Kidney tubule cell (primary cell): ENCODE measurements at regions not wholly inside any gene's neighbourhood (a gene's known extent, or its start where the extent isn't known, plus 50 kb on each side); places are given as distances from the start of the nearest gene placed in this dataset.

ENCODE experiments used
- DNase-seq: peaks from one replicate; pipeline ENCODE4 v3.0.0-alpha.2; 2018; ENCODE audit warnings: low spot score

DNA sequence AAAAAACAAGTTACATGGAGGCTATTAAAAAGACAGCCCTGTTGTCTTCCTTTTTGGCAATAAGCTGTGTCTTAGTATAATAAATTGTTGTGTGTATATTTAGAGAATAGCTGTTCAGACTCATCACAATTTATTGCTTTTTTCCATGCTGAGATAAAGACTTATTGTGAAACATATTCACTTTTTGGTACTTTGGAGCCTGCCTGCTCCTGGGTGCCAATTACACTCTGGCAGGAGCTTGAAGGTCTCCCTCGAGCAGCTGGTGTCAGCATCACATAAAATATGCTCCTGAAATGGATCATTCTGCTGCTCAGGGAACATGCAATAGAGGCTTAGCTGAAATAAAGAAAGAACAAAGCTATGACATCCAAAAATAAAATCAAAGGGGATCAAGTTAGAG, 211.6 kb upstream of the DKK2 start:
- no peak for DNase-seq

DNA sequence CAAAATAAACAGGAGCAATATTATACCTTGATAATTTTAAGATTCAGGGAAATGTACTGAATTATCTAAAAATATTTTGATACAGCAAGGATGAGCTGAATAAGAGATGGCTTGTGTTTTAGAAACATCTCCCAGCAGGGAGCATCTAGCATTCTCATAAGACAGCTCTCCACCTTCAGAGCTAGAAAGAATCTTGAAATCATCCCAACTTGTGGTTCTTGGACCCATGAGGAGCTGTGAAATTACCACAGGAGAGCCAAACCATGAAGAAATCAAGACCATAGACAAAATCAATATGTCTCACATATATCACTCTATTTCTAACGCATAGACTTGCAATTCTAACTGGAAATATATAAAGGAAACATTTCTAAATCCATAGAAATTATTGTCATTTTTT, 210.6 kb upstream of the DKK2 start:
- DNase-seq: no peak

DNA sequence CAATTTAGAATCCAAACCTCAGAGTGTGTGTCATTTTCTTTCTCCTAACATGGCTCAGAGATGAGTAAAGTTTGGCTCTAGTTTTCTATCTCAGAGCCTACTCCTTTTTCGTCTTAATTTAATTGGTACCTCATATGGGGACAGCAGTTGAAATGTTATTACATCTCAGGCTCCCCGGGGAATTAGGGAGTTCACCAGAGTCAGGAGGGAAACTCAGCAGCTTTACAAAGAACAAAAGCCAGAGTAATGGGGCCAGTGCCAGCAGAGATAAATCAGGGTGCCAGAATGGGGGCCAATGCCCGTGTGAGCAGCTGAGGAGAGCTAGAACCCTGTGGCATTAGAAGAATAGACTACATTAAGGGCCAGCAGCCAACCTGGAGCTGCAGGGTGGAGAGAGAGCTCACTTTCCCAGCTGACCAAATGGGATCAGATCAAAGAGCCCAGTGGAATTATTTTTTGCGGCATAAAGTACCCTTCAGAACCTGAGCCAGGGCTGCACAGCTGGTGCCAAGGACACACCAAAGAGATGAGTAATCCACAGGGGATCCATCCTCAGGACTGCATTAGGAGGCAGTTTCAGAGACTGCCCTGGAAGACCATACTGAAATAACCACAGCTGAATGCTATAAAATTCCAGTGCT, 207.1 kb upstream of the DKK2 start:
- no peak for DNase-seq

DNA sequence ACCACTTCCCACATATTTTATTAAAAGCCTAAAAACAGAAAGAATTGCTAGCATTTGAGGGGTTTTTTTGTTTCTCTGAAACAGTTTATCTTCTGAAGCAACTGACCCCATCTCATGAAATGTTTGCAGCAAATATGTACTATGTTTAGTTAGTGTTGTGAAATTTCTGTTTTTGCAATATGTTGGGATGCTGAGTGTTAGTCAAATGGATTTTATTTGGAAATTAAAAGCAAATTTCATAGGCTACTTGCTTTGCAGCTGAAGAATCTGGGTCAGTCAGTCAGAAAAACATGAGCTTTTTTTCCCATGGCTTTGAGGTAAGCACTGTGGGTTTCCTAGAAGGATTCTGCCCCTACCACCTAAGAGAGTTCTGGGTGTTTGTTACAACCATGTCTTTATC, 184.9 kb upstream of the DKK2 start:
- DNase-seq: no peak

DNA sequence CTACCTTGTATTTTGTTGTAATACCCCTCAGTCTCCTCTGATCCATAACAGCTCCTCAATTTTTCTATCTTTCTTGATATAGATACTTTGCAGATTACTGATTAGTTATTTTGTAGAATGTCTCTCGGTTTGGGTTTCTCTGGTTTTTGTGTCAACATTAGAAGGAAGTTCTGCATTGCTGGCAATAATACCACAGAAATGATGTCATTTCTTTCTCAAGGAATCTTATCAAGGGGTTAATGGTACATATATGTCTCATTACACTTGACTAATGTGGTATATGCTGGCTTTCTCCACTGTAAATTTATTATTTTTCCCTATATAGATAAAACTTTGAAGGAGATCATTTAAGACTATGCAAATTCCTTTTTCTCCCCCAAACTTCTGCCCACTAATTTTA, 183.6 kb upstream of the DKK2 start:
- DNase-seq: no peak

DNA sequence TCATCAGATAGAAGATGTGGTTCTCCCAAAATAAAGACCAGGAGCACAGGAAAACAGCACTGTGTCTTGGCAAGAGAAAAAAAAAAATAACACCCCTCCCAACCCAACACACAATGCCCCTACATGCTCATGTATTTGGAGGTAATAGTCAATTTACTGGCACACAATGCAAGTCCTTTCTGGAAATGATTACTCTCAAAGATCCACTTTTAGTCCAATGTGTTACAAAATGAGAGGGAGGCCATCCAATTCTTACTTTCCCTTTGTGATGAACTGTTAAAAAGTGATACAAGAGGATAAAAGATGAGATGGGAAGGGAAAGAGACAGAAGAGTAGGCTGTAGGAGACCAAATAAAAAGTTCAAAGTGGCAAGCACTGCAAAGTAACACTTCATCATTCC, 180.3 kb upstream of the DKK2 start:
- DNase-seq: no peak

DNA sequence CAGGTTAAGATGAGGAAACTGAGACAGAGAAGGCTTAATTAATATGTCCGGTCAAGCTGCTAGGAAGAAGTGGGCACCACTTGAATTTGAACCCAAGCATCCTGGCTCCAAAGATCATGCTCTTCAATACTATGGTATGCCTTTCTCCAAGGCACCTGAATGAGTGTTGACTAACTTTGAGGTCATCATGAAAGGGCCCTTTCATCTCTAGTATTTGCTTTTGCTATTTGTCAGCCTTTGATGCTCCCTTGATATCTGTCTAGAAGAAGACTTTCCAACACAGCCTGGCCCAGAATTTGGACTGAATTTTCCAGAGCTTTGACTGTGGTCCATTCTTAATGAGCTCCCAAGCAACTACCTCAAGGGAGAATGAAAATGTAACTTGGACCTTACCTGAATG, 179.1 kb upstream of the DKK2 start:
- DNase-seq: no peak

DNA sequence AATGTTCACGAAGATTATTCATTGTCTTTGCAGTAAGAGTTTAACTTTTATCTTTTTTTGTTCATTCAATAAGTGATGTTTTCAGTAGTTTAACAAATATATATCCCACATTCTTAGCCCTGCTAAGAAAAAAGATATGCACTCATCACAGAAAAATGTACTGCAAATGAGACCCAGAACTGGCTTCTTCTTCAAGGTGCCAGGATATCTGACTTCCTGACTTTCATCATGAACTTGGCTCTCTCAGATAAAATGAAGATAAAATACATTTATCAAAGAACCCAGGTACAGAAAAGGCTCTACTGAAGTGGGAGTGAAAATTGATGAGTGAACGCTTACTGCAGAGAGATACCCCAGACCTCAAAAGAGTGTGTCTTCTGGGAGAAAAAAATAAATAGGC, 177.8 kb upstream of the DKK2 start:
- no peak for DNase-seq

DNA sequence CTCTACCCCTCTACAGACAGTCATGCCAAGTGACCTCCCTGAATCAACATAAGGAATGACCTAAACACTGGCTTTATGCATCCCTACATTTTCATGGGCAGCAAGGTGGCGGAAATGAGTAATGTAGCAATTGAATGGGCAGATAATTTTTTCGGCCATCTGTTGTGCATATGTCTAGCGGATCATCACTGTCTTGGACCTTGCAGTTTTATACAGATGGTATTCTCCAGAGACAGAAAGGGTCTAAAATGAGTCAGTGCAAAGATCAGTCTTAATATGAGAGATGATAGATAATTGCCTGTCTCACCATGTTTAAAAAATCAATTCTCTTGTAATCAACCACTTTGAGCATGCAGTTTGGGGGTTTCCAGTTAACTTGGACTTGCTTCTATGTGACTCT, 177.3 kb upstream of the DKK2 start:
- DNase-seq: no peak

DNA sequence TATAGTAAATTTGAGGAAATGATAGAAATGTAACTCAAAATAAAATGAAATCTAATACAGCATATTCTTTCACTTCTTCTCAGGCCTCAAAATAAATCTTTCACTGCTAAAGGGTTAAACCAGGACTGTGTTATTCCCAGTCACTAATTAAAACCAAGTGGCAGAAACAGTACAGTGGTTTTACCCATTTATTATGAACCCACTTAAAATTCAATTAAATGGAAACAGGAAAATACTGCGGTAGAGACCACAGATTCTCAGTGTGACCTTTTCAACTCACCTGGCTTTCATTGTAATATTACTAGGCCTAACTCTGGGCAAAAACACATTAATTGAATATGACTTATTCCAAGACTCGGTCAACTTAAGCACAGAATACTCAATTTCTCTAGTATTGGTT, 176.5 kb upstream of the DKK2 start:
- no peak for DNase-seq

DNA sequence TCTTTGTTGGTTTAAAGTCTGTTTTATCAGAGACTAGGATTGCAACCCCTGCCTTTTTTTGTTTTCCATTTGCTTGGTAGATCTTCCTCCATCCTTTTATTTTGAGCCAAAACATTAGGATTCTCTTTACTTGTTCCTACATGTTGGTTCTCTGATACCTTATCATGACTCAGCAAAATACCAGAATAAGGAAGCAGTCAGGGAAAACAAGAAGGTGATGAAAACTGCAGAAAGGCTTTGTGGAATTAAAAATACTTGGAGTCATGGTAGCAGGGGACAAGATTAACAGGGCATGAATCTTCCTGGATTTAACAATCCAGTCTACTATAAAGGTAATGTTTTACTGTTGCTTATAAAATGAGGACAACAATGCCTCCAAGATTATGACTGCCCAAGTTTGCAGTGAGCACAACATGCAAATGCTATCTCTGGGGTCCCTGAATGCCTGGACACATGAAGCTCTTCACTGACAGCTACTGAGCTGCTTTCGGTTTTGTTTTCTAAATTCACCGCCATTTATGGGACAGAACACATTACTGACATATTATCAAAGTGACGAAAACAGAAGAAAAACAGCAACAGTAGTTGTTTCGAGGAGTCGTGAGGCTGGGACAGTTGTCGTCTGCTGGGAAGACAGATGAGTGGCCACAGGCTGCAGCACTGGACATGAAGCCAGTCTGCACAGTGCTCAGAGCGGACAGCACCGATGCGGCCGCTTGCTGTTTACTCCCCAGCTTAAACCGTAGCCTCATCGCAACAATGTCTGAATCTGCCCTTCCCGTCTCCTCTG, 174.5 kb upstream of the DKK2 start:
- DNase-seq: peak; percentile 18

DNA sequence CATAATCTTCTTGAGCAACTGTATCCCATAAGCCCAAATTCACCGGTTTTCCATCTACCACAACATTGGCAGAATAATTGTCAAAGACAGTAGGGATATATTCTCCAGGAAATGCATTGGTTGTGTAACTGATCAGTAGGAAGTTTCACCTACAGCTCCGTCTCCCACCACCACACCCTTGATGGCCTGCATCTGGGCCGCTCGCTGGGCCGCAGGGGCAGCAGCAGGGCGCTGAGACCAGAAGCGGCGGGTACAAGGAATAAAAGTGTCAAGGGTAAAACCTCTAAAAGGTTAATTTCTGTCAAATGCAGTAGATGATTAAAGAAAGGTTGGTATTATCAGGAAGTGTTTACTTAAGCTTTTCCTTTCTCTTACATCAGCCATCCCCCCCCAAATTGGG, 167.6 kb upstream of the DKK2 start:
- DNase-seq: no peak

DNA sequence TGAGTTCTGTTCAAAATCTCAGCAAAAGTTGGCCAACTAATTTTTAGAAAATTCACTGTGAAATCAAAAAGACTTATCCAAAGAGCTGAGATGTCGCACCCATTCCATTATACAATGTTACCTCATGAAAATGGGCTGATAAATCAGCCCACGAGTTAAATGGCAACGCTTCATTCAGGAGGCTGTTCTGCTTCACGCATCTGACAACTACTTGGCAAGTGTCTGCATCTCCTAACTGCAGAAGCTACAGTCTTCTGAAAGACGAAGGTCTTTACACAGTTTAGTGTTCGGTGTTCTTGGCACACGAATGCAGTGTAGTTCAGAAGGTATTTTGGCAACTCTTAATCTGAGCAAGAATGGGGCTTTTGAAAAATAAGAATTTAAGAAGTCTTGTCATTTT, 166.6 kb upstream of the DKK2 start:
- no peak for DNase-seq

DNA sequence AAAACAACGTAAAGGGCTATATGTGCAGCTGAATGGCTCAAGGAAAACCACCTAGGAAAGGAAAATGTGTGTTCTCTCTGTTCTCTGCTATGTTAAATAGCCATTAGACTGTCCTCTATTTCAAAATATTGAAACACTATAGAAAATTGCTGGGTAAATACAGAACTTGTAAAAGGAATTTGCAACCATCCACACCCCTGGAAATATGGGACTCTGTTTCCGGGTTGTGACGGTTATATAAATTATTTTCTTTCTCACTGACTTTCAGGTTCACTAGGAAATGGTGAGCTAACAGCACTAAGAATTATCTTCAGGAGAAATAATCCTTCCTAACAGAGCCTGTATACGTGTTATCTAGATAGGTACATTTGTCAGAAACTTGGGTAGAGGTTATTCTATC, 161.0 kb upstream of the DKK2 start:
- no peak for DNase-seq

DNA sequence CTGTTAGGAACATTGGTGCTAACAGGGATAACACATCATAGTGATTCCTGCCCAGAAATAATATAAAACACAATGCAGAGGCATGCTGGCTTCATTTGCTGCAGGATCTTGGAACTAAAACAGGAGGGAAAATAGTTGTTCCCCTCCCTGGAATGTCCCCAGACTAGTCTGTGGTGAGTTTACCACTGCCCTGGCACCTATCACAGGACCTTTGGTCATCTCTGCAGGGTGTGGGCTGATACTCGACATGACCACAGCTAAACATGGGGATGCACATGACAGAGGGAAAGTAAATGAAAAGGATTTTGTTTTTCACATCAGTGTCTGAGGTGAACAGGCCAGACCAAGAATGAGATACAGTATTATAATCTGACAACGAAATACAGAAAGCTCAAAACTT, 160.2 kb upstream of the DKK2 start:
- no peak for DNase-seq

DNA sequence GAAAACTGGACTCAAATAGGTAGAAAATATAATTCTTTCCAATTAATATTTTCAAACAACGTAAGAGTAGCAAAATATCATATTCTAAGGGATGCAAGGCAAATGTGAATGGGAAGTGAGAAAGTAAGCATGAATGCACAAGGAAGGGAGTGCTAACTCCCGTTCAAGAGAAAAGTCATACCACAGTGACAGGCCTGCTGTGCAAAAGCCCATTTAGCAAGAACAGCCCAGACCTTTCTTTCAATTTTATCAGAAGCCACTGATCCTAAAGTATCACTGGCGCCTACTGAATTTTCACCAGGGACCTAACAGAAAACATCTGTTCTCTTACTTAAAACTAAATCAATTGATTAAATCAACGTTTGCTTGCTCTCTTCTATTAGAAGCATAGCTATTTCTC, 157.9 kb upstream of the DKK2 start:
- no peak for DNase-seq

DNA sequence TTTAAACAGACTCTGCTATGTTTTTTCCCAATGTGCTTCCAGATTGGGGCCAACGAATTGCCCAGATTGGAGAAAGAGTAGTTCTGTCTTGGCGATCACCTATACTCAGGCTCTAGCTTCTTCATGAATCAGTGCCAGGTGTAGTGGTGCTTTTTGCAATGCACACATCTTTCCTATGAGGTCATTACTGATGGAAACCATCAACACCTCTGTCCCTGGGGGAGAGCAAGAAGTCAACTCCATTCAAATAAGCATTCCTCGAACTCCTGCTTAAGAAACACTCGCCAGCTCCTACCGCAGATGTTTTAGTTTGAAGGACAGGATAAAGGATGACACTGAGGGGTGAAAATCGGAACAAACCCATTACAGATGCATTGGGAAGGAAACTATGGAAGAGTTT, 156.5 kb upstream of the DKK2 start:
- no peak for DNase-seq

DNA sequence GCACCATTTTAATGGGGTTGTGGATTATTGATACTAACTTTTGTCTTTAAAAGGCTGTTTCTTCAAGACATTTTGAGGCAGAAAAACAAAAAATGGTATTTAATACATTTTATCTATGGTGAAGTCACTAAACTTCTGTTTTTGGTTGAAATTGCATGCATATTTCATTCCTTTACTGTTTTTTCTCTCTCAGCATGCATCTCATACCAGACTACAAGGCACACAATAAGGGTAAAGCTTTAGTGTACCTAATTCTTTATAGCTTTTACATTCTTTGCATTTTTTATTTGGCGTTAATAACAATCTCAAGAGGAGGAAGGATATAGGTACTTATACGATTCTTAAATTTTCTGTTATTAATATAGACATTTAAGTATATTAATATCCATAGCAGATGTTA, 151.0 kb upstream of the DKK2 start:
- no peak for DNase-seq

DNA sequence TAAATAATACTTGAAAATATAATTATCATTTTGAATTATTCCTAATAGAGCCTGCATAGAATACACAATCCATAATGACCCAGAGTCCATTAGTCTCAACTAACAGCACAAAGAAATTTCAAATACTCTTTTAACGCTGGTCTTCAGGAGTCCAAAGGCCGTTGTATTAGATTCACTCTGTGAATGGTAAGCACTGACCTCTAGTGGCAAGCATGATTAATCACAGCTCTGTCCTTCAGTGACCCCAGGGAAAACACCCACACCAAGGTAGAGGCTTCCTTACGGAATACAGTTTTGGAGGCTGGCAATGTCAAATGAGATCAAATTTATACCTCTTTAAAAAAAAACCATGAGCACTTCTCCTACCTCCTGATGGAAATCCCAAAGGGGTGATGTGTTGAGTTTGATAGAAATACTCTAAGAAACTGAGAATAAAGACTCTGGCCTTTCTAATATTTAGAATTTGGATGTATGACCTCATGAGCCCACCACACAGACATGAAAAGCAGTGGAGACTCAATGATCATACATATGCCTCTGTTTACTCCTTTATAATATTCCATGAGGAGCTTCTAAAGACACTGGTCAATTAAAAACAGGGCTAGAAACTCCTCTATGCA, 147.2 kb upstream of the DKK2 start:
- DNase-seq: peak; percentile 67

DNA sequence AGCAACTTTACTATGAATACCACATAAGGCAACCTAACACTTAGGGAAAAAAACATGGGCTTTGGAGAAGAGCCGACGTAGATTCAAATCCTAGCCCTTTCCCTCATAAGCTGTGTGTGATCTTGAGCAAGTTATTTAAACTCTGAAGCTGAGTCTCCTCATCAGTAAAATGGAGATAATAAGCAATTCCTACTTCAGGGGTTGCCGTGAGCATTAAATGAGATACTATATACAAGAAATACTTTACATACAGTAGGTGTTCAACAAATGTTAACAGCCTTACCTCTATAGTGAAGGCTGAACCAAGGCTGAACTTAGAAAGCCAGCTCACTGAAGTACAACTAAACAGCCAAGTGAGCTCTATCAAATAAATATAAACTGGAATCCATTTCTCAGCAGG, 146.2 kb upstream of the DKK2 start:
- no peak for DNase-seq

DNA sequence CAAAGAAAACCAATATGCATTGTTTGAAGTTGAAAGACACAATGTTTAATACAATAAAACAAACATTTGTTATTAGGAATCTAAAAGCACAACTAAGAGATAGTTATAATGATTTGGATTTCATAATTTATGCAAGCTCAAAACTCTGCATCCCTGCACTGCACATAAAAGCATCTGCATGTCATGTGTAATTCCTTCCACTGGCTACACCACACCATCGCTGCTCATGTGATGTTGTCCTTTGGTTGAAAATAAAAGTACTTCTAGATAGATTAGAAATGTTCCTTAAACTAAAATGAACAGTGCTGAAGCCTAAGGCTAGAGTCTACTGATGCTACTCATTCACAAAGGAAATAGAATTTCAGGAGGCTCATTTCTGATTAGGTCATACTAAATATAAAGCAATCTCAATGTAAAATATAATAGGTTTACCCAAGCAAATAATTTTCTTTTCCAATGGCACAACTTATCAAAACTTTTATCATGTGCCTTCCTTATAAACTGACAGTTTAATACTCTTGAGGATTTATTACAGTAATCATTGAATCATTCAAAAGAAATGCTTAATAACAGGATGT, 130.8 kb upstream of the DKK2 start:
- DNase-seq: no peak

DNA sequence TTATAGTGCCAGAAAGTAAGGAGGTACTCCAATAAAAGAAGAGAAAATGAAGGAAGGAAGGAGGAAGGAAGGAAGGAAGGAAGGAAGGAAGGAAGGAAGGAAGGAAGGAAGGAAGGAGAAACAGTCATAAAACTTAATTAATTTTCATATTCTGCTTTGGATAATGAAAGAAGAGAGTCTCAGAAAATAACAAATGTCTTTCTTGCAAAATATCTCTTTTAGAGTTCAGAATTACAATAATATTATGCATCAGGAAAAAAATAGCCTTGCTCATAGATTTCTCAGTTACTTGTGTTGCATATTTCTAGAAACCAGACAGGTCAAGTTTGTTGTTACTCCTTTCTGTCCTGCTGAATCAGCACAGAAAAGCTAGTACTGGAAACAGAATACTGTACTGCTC, 130.1 kb upstream of the DKK2 start:
- no peak for DNase-seq

DNA sequence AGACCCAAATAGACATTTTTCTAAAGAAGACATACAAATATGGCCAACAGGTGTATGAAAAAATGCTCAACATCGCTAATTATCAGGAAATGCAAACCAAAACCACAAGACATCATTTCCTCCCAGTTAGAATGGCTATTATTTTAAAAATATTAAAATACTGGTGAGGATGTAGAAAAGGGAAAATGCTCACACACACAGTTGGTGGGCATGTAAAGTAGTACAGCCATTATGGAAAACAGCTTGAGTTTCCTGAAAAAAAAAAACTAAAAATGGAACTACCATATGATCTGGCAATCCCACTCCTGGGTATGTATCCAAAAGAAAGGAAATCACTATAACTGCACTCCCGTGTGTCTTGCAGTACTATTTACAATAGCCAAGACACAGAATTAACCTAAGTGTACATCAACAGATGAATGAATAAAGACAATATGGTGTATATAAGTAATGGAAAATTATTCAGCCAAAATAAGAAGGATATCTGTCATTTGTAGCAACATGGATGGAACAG, 128.9 kb upstream of the DKK2 start:
- DNase-seq: no peak
